IMR-90 (cell line): ENCODE measurements at regions not wholly inside any gene's neighbourhood (a gene's known extent, or its start where the extent isn't known, plus 50 kb on each side); places are given as distances from the start of the nearest gene placed in this dataset.

ENCODE experiments used
- ATAC-seq: fragments of 200-7000 bp; cut with Tn5 transposase; 2 replicates; pipeline ENCODE4 v1.9.1; 2020; ENCODE audit warnings: low read depth, mild to moderate bottlenecking, moderate library complexity
- BruUV-seq: library from RNA; stranded (reverse); fragments of 400-500 nt; replicated peaks from 2 replicates; lab custom pipeline; 2021; lab: Mats Ljungman, UMichigan
- CTCF ChIA-PET: fragments of 300-600 bp; formaldehyde crosslinking; extraction: SDS; loops from one replicate; lab custom pipeline; 2021; ENCODE audit warnings: antibody characterized with exemption; lab: Yijun Ruan, JAX
- POLR2A ChIA-PET: fragments of 300-600 bp; sonication (Branson Sonifier 250); formaldehyde crosslinking; loops from one replicate; lab custom pipeline; 2022; ENCODE audit warnings: antibody characterized with exemption; ENCODE audit not compliant: unreplicated experiment; lab: Charles Lee
- DNase-seq: peaks from one replicate; pipeline ENCODE4 v3.0.0; 2013
- H2AFZ ChIP-seq: replicated peaks from 2 replicates; pipeline ENCODE3; 2013; ENCODE audit warnings: low read length, mild to moderate bottlenecking; ENCODE audit not compliant: poor library complexity
- H2AK5ac ChIP-seq: 2 replicates; pipeline ENCODE4 v1.6.1; 2013; ENCODE audit warnings: low read depth, low read length, inconsistent platforms
- H2AK9ac ChIP-seq: replicated peaks from 2 replicates; pipeline ENCODE3; 2013; ENCODE audit warnings: mild to moderate bottlenecking, low read depth, low read length, moderate library complexity; ENCODE audit not compliant: poor library complexity
- H2BK120ac ChIP-seq: 2 replicates; pipeline ENCODE4 v1.6.1; 2013; ENCODE audit warnings: low read depth, low read length, inconsistent platforms
- H2BK15ac ChIP-seq: 3 replicates; pipeline ENCODE4 v1.6.1; 2013; ENCODE audit warnings: low read depth, low read length, inconsistent platforms
- H2BK20ac ChIP-seq: 2 replicates; pipeline ENCODE4 v1.6.1; 2013; ENCODE audit warnings: low read depth, mild to moderate bottlenecking, inconsistent platforms, low read length, moderate library complexity
- H2BK5ac ChIP-seq: 2 replicates; pipeline ENCODE4 v1.6.1; 2013; ENCODE audit warnings: mild to moderate bottlenecking, low read depth, low read length, inconsistent platforms; ENCODE audit not compliant: poor library complexity, severe bottlenecking
- H3K14ac ChIP-seq: replicated peaks from 2 replicates; pipeline ENCODE4 v1.6.1; 2013; ENCODE audit warnings: low read depth, low read length, inconsistent platforms
- H3K18ac ChIP-seq: 2 replicates; pipeline ENCODE4 v1.6.1; 2013; ENCODE audit warnings: low read depth, low read length, control low read depth
- H3K23ac ChIP-seq: 2 replicates; pipeline ENCODE4 v1.6.1; 2013; ENCODE audit warnings: low read depth, low read length, inconsistent platforms
- H3K27ac ChIP-seq: 2 replicates; pipeline ENCODE4 v1.5.1; 2013; ENCODE audit warnings: mild to moderate bottlenecking, control low read depth, low read length; ENCODE audit not compliant: insufficient read depth
- H3K27me3 ChIP-seq: 2 replicates; pipeline ENCODE4 v1.6.1; 2013; ENCODE audit warnings: low read length; ENCODE audit not compliant: control insufficient read depth, insufficient read depth
- H3K36me3 ChIP-seq: 2 replicates; pipeline ENCODE4 v1.6.1; 2013; ENCODE audit warnings: low read length, mixed read lengths; ENCODE audit not compliant: control insufficient read depth, insufficient read depth
- H3K4ac ChIP-seq: 2 replicates; pipeline ENCODE4 v1.6.1; 2013; ENCODE audit warnings: low read depth, low read length, inconsistent platforms
- H3K4me1 ChIP-seq: 2 replicates; pipeline ENCODE4 v1.6.1; 2013; ENCODE audit warnings: low read length, mixed read lengths; ENCODE audit not compliant: control insufficient read depth, insufficient read depth
- H3K4me2 ChIP-seq: 2 replicates; pipeline ENCODE4 v1.6.1; 2013; ENCODE audit warnings: low read depth, mild to moderate bottlenecking, control low read depth, low read length, moderate library complexity
- H3K4me3 ChIP-seq: 2 replicates; pipeline ENCODE4 v1.5.1; 2013; ENCODE audit warnings: low read depth, mild to moderate bottlenecking, control low read depth, low read length, moderate library complexity; ENCODE audit not compliant: insufficient read depth
- H3K56ac ChIP-seq: 2 replicates; pipeline ENCODE4 v1.6.1; 2013; ENCODE audit warnings: low read length, inconsistent platforms; ENCODE audit not compliant: insufficient read depth; ENCODE audit errors: extremely low read depth
- H3K79me1 ChIP-seq, 2 experiments: 2 replicates each; pipeline ENCODE4 v1.6.1; 2013; ENCODE audit warnings: low read length in 2 of 2, inconsistent platforms in 1 of 2, low read depth in 1 of 2
- H3K9ac ChIP-seq: 2 replicates; pipeline ENCODE4 v1.6.1; 2013; ENCODE audit warnings: low read depth, low read length, control low read depth
- H3K9me1 ChIP-seq: 2 replicates; pipeline ENCODE4 v1.6.1; 2013; ENCODE audit warnings: low read length, inconsistent platforms; ENCODE audit not compliant: insufficient read depth
- H3K9me3 ChIP-seq: 2 replicates; pipeline ENCODE4 v1.6.1; 2013; ENCODE audit warnings: low read length; ENCODE audit not compliant: control insufficient read depth, insufficient read depth
- H4K20me1 ChIP-seq: 2 replicates; pipeline ENCODE4 v1.6.1; 2013; ENCODE audit warnings: low read length, inconsistent platforms; ENCODE audit not compliant: insufficient read depth
- H4K5ac ChIP-seq: 2 replicates; pipeline ENCODE4 v1.6.1; 2013; ENCODE audit warnings: mild to moderate bottlenecking, low read depth, low read length, control low read depth
- H4K8ac ChIP-seq, 2 experiments: 2 replicates each; pipeline ENCODE4 v1.6.1; 2013; ENCODE audit warnings: low read depth in 2 of 2, low read length in 2 of 2, control low read depth in 1 of 2, inconsistent platforms in 1 of 2
- H4K91ac ChIP-seq: 2 replicates; pipeline ENCODE4 v1.6.1; 2013; ENCODE audit warnings: low read depth, low read length, inconsistent platforms; ENCODE audit not compliant: insufficient read depth
- BHLHE40 ChIP-seq: fragments of 150-350 bp; IDR thresholded peaks from 2 replicates; pipeline ENCODE4 v1.6.1; 2016; ENCODE audit warnings: mild to moderate bottlenecking, low read depth, low read length
- CEBPB ChIP-seq: IDR thresholded peaks from 2 replicates; pipeline ENCODE4 v1.6.1; 2012; ENCODE audit warnings: low read depth, low read length, improper control_type of control experiment
- CHD1 ChIP-seq: IDR thresholded peaks from 2 replicates; pipeline ENCODE4 v1.6.1; 2012; ENCODE audit warnings: low read depth, low read length, improper control_type of control experiment
- CTCF ChIP-seq: conservative IDR thresholded peaks from 2 replicates; pipeline ENCODE4 v1.5.1; 2012; ENCODE audit warnings: mild to moderate bottlenecking, low read depth, low read length, improper control_type of control experiment
- FOS ChIP-seq: fragments of 150-350 bp; IDR thresholded peaks from 2 replicates; pipeline ENCODE4 v1.6.1; 2016; ENCODE audit warnings: low read depth, low read length
- MAFK ChIP-seq: IDR thresholded peaks from 2 replicates; pipeline ENCODE4 v1.6.1; 2012; ENCODE audit warnings: low read depth, low read length, improper control_type of control experiment
- MAZ ChIP-seq: IDR thresholded peaks from 2 replicates; pipeline ENCODE4 v1.6.1; 2012; ENCODE audit warnings: low read depth, mild to moderate bottlenecking, low read length, improper control_type of control experiment, moderate library complexity, borderline replicate concordance
- MXI1 ChIP-seq: IDR thresholded peaks from 2 replicates; pipeline ENCODE4 v1.6.1; 2012; ENCODE audit warnings: low read depth, mild to moderate bottlenecking, low read length, moderate library complexity, borderline replicate concordance
- NFE2L2 ChIP-seq: fragments of 150-350 bp; IDR thresholded peaks from 2 replicates; pipeline ENCODE4 v1.6.1; 2016; ENCODE audit warnings: low read depth, mild to moderate bottlenecking, low read length
- POLR2A ChIP-seq: IDR thresholded peaks from 2 replicates; pipeline ENCODE4 v1.6.1; 2012; ENCODE audit warnings: mild to moderate bottlenecking, low read depth, low read length
- RAD21 ChIP-seq: IDR thresholded peaks from 2 replicates; pipeline ENCODE4 v1.6.1; 2012; ENCODE audit warnings: low read length, improper control_type of control experiment
- RCOR1 ChIP-seq: IDR thresholded peaks from 2 replicates; pipeline ENCODE4 v1.6.1; 2012; ENCODE audit warnings: mild to moderate bottlenecking, low read length, improper control_type of control experiment; ENCODE audit not compliant: insufficient replicate concordance
- RFX5 ChIP-seq: IDR thresholded peaks from 2 replicates; pipeline ENCODE4 v1.8.0; 2012; ENCODE audit warnings: low read depth, mild to moderate bottlenecking, low read length, moderate library complexity
- SMC3 ChIP-seq: fragments of 150-350 bp; IDR thresholded peaks from 2 replicates; pipeline ENCODE4 v1.6.1; 2016; ENCODE audit warnings: low read depth, mild to moderate bottlenecking, antibody characterized with exemption, low read length, moderate library complexity
- WGBS, 2 experiments: methylation state at CpG; one replicate each; pipeline versions ENCODE4 v1.1.5 to v1.1.7; 2013; ENCODE audit warnings: missing lambda C conversion rate in 2 of 2; ENCODE audit not compliant: insufficient read length in 1 of 2; ENCODE audit errors: extremely low coverage in 2 of 2; 5-methylcytosine and 5-hydroxymethylcytosine counted together
- dilution Hi-C: fragments of 300-500 bp; cut with HindIII; formaldehyde crosslinking; loops from one replicate; pipeline ENCODE4 v1.14.3; 2018; ENCODE audit warnings: low sequenced_read_pairs; ENCODE audit not compliant: unreplicated experiment
- in situ Hi-C: fragments of 300-500 bp; cut with MboI; formaldehyde crosslinking; loops from 3 replicates; pipeline ENCODE4 v1.14.3; 2019; ENCODE audit warnings: low sequenced_read_pairs, inconsistent platforms, mixed read lengths
- intact Hi-C: fragments of 100-400 bp; cut with micrococcal nuclease; formaldehyde crosslinking; loops from 2 replicates; pipeline ENCODE4 v1.10.0; 2022
- TF ChIP-seq, protein P1 (sequence below): fragments of 150-350 bp; IDR thresholded peaks from 2 replicates; pipeline ENCODE4 v1.6.1; 2016; ENCODE audit warnings: low read depth, mild to moderate bottlenecking, low read length, moderate library complexity, borderline replicate concordance
- TF ChIP-seq, protein P2 (sequence below): fragments of 150-350 bp; IDR thresholded peaks from 2 replicates; pipeline ENCODE4 v1.6.1; 2017; ENCODE audit warnings: mild to moderate bottlenecking, antibody characterized with exemption, low read length, low read depth

DNA sequence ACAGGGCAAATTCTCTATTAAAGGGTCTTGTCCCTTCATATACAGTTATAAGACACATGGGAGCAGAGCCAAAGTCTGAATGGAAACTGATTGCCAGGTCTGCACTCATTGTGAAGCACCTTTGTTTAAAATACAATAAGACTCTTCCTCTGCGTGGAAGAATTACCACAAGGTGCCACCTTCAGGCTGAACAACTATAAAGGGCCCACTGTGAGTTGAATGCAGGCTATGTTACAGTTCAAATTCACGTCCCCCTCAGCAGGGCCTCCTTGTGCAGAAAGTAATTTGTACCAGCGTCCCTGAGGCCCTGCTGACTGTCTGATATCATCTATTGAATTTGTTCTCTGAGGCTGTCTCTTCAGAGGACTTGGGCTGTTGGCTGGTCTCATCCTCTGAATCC, 225.8 kb upstream of the TEX13C start:
- no peak overlapping the region for H3K9ac ChIP-seq
- no peak overlapping the region for H3K4me2 ChIP-seq
- H3K79me1 ChIP-seq, result no peaks in the 10 kb centered on the region
- no peak overlapping the region for H3K14ac ChIP-seq
- no peaks in the 10 kb centered on the region for H3K9me3 ChIP-seq
- H2BK20ac ChIP-seq, result no peak overlapping the region
- intact Hi-C loops, result no loop called here
- no TSS peak for BruUV-seq
- H4K20me1 ChIP-seq, result no peaks in the 10 kb centered on the region
- H3K4me1 ChIP-seq, result no peaks in the 10 kb centered on the region
- ChIA-PET CTCF (no interaction called here), POLR2A (no interaction called here)
- ATAC-seq (no peak), DNase-seq (no peak)
- no peak overlapping the region for H3K27ac ChIP-seq
- no peak overlapping the region for H2AFZ ChIP-seq
- WGBS, 2 experiments, result no CpG with 5 or more reads among the region's 3 CpGs
- no peak overlapping the region for H2BK5ac ChIP-seq
- H3K4me3 ChIP-seq, result no peak overlapping the region
- no peak overlapping the region for H3K4ac ChIP-seq
- no peak for TF ChIP-seq MAZ
- TF ChIP-seq, protein P1, sequence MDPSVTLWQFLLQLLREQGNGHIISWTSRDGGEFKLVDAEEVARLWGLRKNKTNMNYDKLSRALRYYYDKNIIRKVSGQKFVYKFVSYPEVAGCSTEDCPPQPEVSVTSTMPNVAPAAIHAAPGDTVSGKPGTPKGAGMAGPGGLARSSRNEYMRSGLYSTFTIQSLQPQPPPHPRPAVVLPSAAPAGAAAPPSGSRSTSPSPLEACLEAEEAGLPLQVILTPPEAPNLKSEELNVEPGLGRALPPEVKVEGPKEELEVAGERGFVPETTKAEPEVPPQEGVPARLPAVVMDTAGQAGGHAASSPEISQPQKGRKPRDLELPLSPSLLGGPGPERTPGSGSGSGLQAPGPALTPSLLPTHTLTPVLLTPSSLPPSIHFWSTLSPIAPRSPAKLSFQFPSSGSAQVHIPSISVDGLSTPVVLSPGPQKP, result no peak
- TF ChIP-seq, protein P2, sequence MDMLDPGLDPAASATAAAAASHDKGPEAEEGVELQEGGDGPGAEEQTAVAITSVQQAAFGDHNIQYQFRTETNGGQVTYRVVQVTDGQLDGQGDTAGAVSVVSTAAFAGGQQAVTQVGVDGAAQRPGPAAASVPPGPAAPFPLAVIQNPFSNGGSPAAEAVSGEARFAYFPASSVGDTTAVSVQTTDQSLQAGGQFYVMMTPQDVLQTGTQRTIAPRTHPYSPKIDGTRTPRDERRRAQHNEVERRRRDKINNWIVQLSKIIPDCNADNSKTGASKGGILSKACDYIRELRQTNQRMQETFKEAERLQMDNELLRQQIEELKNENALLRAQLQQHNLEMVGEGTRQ, result no peak
- TF ChIP-seq MAFK, result no peak
- TF ChIP-seq CHD1, result no peak
- TF ChIP-seq RAD21, result no peak
- no peak for TF ChIP-seq POLR2A
- TF ChIP-seq RFX5, result no peak
- no peak for TF ChIP-seq FOS
- TF ChIP-seq CEBPB, result no peak
- no peak for TF ChIP-seq SMC3
- TF ChIP-seq MXI1, result no peak
- TF ChIP-seq RCOR1, result no peak
- no peak for TF ChIP-seq CTCF
- TF ChIP-seq BHLHE40, result no peak
- no peak for TF ChIP-seq NFE2L2
- H2AK9ac ChIP-seq, result no peak overlapping the region
- no peaks in the 10 kb centered on the region for H3K9me1 ChIP-seq
- H3K23ac ChIP-seq, result no peak overlapping the region
- no peak overlapping the region for H4K91ac ChIP-seq
- no peak overlapping the region for H3K56ac ChIP-seq
- H2BK15ac ChIP-seq, result no peak overlapping the region
- H2BK120ac ChIP-seq, result no peak overlapping the region
- H3K27me3 ChIP-seq, result no peaks in the 10 kb centered on the region
- H3K18ac ChIP-seq, result no peak overlapping the region
- H4K5ac ChIP-seq, result no peak overlapping the region
- H2AK5ac ChIP-seq, result no peak overlapping the region
- H3K36me3 ChIP-seq, result no peaks in the 10 kb centered on the region
- H4K8ac ChIP-seq, result no peak overlapping the region
- in situ Hi-C loops, result no loop called here
- dilution Hi-C loops, result no loop called here
